ENCODE measurements at regions not wholly inside any gene's neighbourhood (a gene's known extent, or its start where the extent isn't known, plus 50 kb on each side); places are given as distances from the start of the nearest gene placed in this dataset.

DNA sequence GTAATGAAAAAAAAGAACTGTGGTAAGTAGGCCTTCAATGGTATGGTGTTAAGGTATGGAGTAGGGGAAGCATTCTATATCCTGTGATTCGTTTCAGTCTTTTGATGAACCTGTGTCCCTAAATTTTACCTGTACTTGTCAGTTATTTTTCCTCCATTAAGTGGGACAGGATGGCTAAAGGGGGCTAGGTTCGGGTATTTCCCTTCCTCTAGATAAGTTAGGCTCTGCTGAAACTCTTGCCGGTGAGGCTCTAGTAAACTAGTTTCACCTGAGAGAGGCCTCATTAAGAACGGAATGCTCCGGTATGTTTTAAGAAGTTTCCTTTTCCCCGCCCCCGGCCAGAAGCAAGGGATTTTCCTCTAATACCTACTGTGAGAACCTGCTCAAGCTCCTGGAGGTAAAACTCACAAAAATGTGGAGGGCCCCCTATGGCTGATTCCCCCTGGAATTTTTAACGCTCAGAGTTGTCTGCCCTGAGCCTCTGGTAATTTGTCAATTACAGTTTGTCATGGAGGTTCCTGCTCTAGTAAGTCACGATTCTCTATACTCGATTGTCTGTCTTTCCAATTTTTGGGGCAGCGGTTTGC, 87.7 kb downstream of the MACIR start:
- intact Hi-C loops (cut with DNase I), result no loop called here

DNA sequence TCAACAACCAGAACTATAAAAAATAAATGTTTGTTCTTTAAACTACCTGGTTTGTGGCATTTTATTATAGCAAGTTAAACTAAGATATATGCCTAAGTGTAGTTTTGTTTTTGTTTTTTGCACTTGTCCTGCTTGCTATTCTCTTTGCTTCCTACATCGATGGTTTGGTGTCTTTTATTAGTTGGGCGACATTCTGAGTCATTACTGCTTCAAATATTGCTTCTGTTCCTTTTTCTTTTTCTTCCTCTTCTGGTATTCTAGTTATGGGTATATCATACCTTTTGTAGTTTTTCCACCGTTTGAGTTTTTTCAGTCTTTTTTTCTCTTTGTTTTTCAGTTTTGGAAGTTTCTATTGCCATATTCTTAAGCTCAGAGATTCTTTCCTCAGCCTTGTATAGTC, 86.9 kb downstream of the MACIR start:
- TF ChIP-seq POLR2AphosphoS5 (IDR thresholded peaks at IDR 0.05; ENCODE audit: insufficient read depth in 1 of 2, low read depth in 1 of 2) (no peak), POLR2A (IDR thresholded peaks at IDR 0.05) (no peak)
- TF ChIP-seq, protein P1, sequence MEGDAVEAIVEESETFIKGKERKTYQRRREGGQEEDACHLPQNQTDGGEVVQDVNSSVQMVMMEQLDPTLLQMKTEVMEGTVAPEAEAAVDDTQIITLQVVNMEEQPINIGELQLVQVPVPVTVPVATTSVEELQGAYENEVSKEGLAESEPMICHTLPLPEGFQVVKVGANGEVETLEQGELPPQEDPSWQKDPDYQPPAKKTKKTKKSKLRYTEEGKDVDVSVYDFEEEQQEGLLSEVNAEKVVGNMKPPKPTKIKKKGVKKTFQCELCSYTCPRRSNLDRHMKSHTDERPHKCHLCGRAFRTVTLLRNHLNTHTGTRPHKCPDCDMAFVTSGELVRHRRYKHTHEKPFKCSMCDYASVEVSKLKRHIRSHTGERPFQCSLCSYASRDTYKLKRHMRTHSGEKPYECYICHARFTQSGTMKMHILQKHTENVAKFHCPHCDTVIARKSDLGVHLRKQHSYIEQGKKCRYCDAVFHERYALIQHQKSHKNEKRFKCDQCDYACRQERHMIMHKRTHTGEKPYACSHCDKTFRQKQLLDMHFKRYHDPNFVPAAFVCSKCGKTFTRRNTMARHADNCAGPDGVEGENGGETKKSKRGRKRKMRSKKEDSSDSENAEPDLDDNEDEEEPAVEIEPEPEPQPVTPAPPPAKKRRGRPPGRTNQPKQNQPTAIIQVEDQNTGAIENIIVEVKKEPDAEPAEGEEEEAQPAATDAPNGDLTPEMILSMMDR (IDR thresholded peaks at IDR 0.05), result no peak
- no peaks in the 10 kb centered on the region for H3K36me3 ChIP-seq
- no peak overlapping the region for H3K4me3 ChIP-seq
- H3K27ac ChIP-seq, result no peak overlapping the region
- intact Hi-C loops (cut with DNase I), result no loop called here
- no peaks in the 10 kb centered on the region for H3K4me1 ChIP-seq
- no peaks in the 10 kb centered on the region for H3K9me3 ChIP-seq
- no peaks in the 10 kb centered on the region for H3K27me3 ChIP-seq
- DNase-seq (ENCODE audit: extremely low spot score in 2 of 2), result no peak

More for the DNA sequence above, 87.7 kb downstream of the MACIR start:
- no peak overlapping the region for H3K27ac ChIP-seq
- no peaks in the 10 kb centered on the region for H3K36me3 ChIP-seq
- no peak overlapping the region for H3K4me3 ChIP-seq
- H3K9me3 ChIP-seq, result no peaks in the 10 kb centered on the region
- H3K4me1 ChIP-seq, result no peaks in the 10 kb centered on the region
- H3K27me3 ChIP-seq, result no peaks in the 10 kb centered on the region
- DNase-seq (ENCODE audit: extremely low spot score in 2 of 2), result no peak
- TF ChIP-seq POLR2AphosphoS5 (IDR thresholded peaks at IDR 0.05; ENCODE audit: insufficient read depth in 1 of 2, low read depth in 1 of 2) (no peak), POLR2A (IDR thresholded peaks at IDR 0.05) (no peak)
- TF ChIP-seq, protein P1 (IDR thresholded peaks at IDR 0.05), result no peak

DNA sequence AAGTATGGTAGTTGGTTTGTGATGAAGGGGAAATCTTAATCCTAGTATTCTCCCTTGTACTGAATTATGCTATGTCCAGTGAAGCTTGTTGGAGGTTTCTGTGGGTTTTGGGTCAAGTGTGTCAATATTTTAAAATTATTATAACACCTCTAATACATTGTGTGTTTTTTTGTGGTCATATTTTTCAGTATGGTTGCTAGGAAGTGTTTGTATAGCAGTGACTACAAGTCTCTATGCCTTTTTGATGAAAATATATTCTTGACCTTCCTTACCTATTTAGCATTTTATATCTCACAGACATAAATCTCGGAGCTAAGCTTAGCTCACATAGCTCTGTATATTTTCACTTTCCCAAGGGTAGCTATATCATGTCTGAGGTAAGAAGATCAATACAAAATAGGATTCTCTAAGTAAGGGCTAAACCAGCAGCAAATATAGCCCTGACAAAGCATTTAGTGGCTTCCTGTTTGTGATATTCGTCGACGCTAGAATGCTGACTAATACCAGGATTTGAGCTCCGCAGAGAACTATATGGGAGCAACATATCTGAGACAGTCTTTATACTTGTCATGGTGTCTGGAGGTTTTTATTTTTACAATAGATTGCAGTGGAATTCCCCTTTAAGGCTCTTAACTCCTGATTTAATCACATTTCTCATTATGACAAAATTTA, 82.3 kb downstream of the MACIR start:
- intact Hi-C loops (cut with DNase I), result no loop called here
- no peak for DNase-seq (ENCODE audit: extremely low spot score in 2 of 2)
- Histone ChIP-seq H3K4me3 (no peak overlapping the region), H3K4me1 (no peaks in the 10 kb centered on the region), H3K27ac (no peak overlapping the region), H3K27me3 (no peaks in the 10 kb centered on the region), H3K36me3 (no peaks in the 10 kb centered on the region), H3K9me3 (no peaks in the 10 kb centered on the region)
- TF ChIP-seq POLR2AphosphoS5 (IDR thresholded peaks at IDR 0.05; ENCODE audit: insufficient read depth in 1 of 2, low read depth in 1 of 2) (no peak), POLR2A (IDR thresholded peaks at IDR 0.05) (no peak)
- TF ChIP-seq, protein P1 (IDR thresholded peaks at IDR 0.05), result no peak

DNA sequence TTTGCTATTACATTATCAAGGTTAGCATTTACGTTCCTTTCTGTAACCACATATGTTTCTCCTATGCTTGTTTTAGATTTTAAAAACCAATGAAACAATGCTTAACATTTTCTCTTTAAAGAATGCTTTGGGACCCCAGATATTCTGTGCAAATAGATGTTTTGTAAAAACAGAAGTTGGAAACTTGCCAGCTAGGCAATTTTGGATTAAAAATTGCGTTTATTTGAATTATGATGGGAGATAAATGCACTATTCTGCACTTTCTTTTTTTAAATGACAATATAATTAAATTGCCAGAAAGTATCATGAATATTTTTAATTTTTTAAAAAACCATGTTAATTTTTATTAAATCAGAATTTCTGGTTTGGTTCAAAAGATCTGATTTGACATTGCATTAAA, 81.6 kb downstream of the MACIR start:
- TF ChIP-seq, protein P1 (IDR thresholded peaks at IDR 0.05), result no peak
- TF ChIP-seq POLR2AphosphoS5 (IDR thresholded peaks at IDR 0.05; ENCODE audit: insufficient read depth in 1 of 2, low read depth in 1 of 2) (no peak), POLR2A (IDR thresholded peaks at IDR 0.05) (no peak)
- no peaks in the 10 kb centered on the region for H3K9me3 ChIP-seq
- H3K36me3 ChIP-seq, result no peaks in the 10 kb centered on the region

GRCh38 chr5:103336941-103337340, 78.4 kb downstream of the MACIR start:
- no peaks in the 10 kb centered on the region for H3K36me3 ChIP-seq

More for the DNA sequence above, 81.6 kb downstream of the MACIR start:
- H3K27me3 ChIP-seq, result no peaks in the 10 kb centered on the region
- H3K4me3 ChIP-seq, result no peak overlapping the region
- intact Hi-C loops (cut with DNase I), result no loop called here
- DNase-seq (ENCODE audit: extremely low spot score in 2 of 2), result no peak
- H3K27ac ChIP-seq, result no peak overlapping the region
- no peaks in the 10 kb centered on the region for H3K4me1 ChIP-seq

More at GRCh38 chr5:103336941-103337340, 78.4 kb downstream of the MACIR start:
- DNase-seq (ENCODE audit: extremely low spot score in 2 of 2), result no peak
- no peak for TF ChIP-seq POLR2A (IDR thresholded peaks at IDR 0.05)
- TF ChIP-seq POLR2AphosphoS5 (IDR thresholded peaks at IDR 0.05; ENCODE audit: insufficient read depth in 1 of 2, low read depth in 1 of 2), result no peak
- TF ChIP-seq, protein P1 (IDR thresholded peaks at IDR 0.05), result no peak
- no peak overlapping the region for H3K27ac ChIP-seq
- H3K9me3 ChIP-seq, result no peaks in the 10 kb centered on the region
- intact Hi-C loops (cut with DNase I), result no loop called here
- no peak overlapping the region for H3K4me3 ChIP-seq
- H3K27me3 ChIP-seq, result no peaks in the 10 kb centered on the region
- no peaks in the 10 kb centered on the region for H3K4me1 ChIP-seq
